IMR-90 (cell line): ENCODE measurements at regions not wholly inside any gene's neighbourhood (a gene's known extent, or its start where the extent isn't known, plus 50 kb on each side); places are given as distances from the start of the nearest gene placed in this dataset.

Experiments
- ATAC-seq: fragments of 200-7000 bp; cut with Tn5 transposase; 2 replicates; pipeline ENCODE4 v1.9.1; 2020; ENCODE audit warnings: low read depth, mild to moderate bottlenecking, moderate library complexity
- BruUV-seq: library from RNA; stranded (reverse); fragments of 400-500 nt; replicated peaks from 2 replicates; lab custom pipeline; 2021; lab: Mats Ljungman, UMichigan
- CTCF ChIA-PET: fragments of 300-600 bp; formaldehyde crosslinking; extraction: SDS; loops from one replicate; lab custom pipeline; 2021; ENCODE audit warnings: antibody characterized with exemption; lab: Yijun Ruan, JAX
- POLR2A ChIA-PET: fragments of 300-600 bp; sonication (Branson Sonifier 250); formaldehyde crosslinking; loops from one replicate; lab custom pipeline; 2022; ENCODE audit warnings: antibody characterized with exemption; ENCODE audit not compliant: unreplicated experiment; lab: Charles Lee
- DNase-seq: peaks from one replicate; pipeline ENCODE4 v3.0.0; 2013
- H2AFZ ChIP-seq: replicated peaks from 2 replicates; pipeline ENCODE3; 2013; ENCODE audit warnings: low read length, mild to moderate bottlenecking; ENCODE audit not compliant: poor library complexity
- H2AK5ac ChIP-seq: 2 replicates; pipeline ENCODE4 v1.6.1; 2013; ENCODE audit warnings: low read depth, low read length, inconsistent platforms
- H2AK9ac ChIP-seq: replicated peaks from 2 replicates; pipeline ENCODE3; 2013; ENCODE audit warnings: mild to moderate bottlenecking, low read depth, low read length, moderate library complexity; ENCODE audit not compliant: poor library complexity
- H2BK120ac ChIP-seq: 2 replicates; pipeline ENCODE4 v1.6.1; 2013; ENCODE audit warnings: low read depth, low read length, inconsistent platforms
- H2BK15ac ChIP-seq: 3 replicates; pipeline ENCODE4 v1.6.1; 2013; ENCODE audit warnings: low read depth, low read length, inconsistent platforms
- H2BK20ac ChIP-seq: 2 replicates; pipeline ENCODE4 v1.6.1; 2013; ENCODE audit warnings: low read depth, mild to moderate bottlenecking, inconsistent platforms, low read length, moderate library complexity
- H2BK5ac ChIP-seq: 2 replicates; pipeline ENCODE4 v1.6.1; 2013; ENCODE audit warnings: mild to moderate bottlenecking, low read depth, low read length, inconsistent platforms; ENCODE audit not compliant: poor library complexity, severe bottlenecking
- H3K14ac ChIP-seq: replicated peaks from 2 replicates; pipeline ENCODE4 v1.6.1; 2013; ENCODE audit warnings: low read depth, low read length, inconsistent platforms
- H3K18ac ChIP-seq: 2 replicates; pipeline ENCODE4 v1.6.1; 2013; ENCODE audit warnings: low read depth, low read length, control low read depth
- H3K23ac ChIP-seq: 2 replicates; pipeline ENCODE4 v1.6.1; 2013; ENCODE audit warnings: low read depth, low read length, inconsistent platforms
- H3K27ac ChIP-seq: 2 replicates; pipeline ENCODE4 v1.5.1; 2013; ENCODE audit warnings: mild to moderate bottlenecking, control low read depth, low read length; ENCODE audit not compliant: insufficient read depth
- H3K27me3 ChIP-seq: 2 replicates; pipeline ENCODE4 v1.6.1; 2013; ENCODE audit warnings: low read length; ENCODE audit not compliant: control insufficient read depth, insufficient read depth
- H3K36me3 ChIP-seq: 2 replicates; pipeline ENCODE4 v1.6.1; 2013; ENCODE audit warnings: low read length, mixed read lengths; ENCODE audit not compliant: control insufficient read depth, insufficient read depth
- H3K4ac ChIP-seq: 2 replicates; pipeline ENCODE4 v1.6.1; 2013; ENCODE audit warnings: low read depth, low read length, inconsistent platforms
- H3K4me1 ChIP-seq: 2 replicates; pipeline ENCODE4 v1.6.1; 2013; ENCODE audit warnings: low read length, mixed read lengths; ENCODE audit not compliant: control insufficient read depth, insufficient read depth
- H3K4me2 ChIP-seq: 2 replicates; pipeline ENCODE4 v1.6.1; 2013; ENCODE audit warnings: low read depth, mild to moderate bottlenecking, control low read depth, low read length, moderate library complexity
- H3K4me3 ChIP-seq: 2 replicates; pipeline ENCODE4 v1.5.1; 2013; ENCODE audit warnings: low read depth, mild to moderate bottlenecking, control low read depth, low read length, moderate library complexity; ENCODE audit not compliant: insufficient read depth
- H3K56ac ChIP-seq: 2 replicates; pipeline ENCODE4 v1.6.1; 2013; ENCODE audit warnings: low read length, inconsistent platforms; ENCODE audit not compliant: insufficient read depth; ENCODE audit errors: extremely low read depth
- H3K79me1 ChIP-seq, 2 experiments: 2 replicates each; pipeline ENCODE4 v1.6.1; 2013; ENCODE audit warnings: low read length in 2 of 2, inconsistent platforms in 1 of 2, low read depth in 1 of 2
- H3K9ac ChIP-seq: 2 replicates; pipeline ENCODE4 v1.6.1; 2013; ENCODE audit warnings: low read depth, low read length, control low read depth
- H3K9me1 ChIP-seq: 2 replicates; pipeline ENCODE4 v1.6.1; 2013; ENCODE audit warnings: low read length, inconsistent platforms; ENCODE audit not compliant: insufficient read depth
- H3K9me3 ChIP-seq: 2 replicates; pipeline ENCODE4 v1.6.1; 2013; ENCODE audit warnings: low read length; ENCODE audit not compliant: control insufficient read depth, insufficient read depth
- H4K20me1 ChIP-seq: 2 replicates; pipeline ENCODE4 v1.6.1; 2013; ENCODE audit warnings: low read length, inconsistent platforms; ENCODE audit not compliant: insufficient read depth
- H4K5ac ChIP-seq: 2 replicates; pipeline ENCODE4 v1.6.1; 2013; ENCODE audit warnings: mild to moderate bottlenecking, low read depth, low read length, control low read depth
- H4K8ac ChIP-seq, 2 experiments: 2 replicates each; pipeline ENCODE4 v1.6.1; 2013; ENCODE audit warnings: low read depth in 2 of 2, low read length in 2 of 2, control low read depth in 1 of 2, inconsistent platforms in 1 of 2
- H4K91ac ChIP-seq: 2 replicates; pipeline ENCODE4 v1.6.1; 2013; ENCODE audit warnings: low read depth, low read length, inconsistent platforms; ENCODE audit not compliant: insufficient read depth
- CHD1 ChIP-seq: IDR thresholded peaks from 2 replicates; pipeline ENCODE4 v1.6.1; 2012; ENCODE audit warnings: low read depth, low read length, improper control_type of control experiment
- CTCF ChIP-seq: conservative IDR thresholded peaks from 2 replicates; pipeline ENCODE4 v1.5.1; 2012; ENCODE audit warnings: mild to moderate bottlenecking, low read depth, low read length, improper control_type of control experiment
- ELK1 ChIP-seq: fragments of 150-350 bp; IDR thresholded peaks from 2 replicates; pipeline ENCODE4 v1.6.1; 2016; ENCODE audit warnings: low read depth, mild to moderate bottlenecking, low read length, moderate library complexity, borderline replicate concordance
- MAFK ChIP-seq: IDR thresholded peaks from 2 replicates; pipeline ENCODE4 v1.6.1; 2012; ENCODE audit warnings: low read depth, low read length, improper control_type of control experiment
- MXI1 ChIP-seq: IDR thresholded peaks from 2 replicates; pipeline ENCODE4 v1.6.1; 2012; ENCODE audit warnings: low read depth, mild to moderate bottlenecking, low read length, moderate library complexity, borderline replicate concordance
- WGBS, 2 experiments: methylation state at CpG; one replicate each; pipeline versions ENCODE4 v1.1.5 to v1.1.7; 2013; ENCODE audit warnings: missing lambda C conversion rate in 2 of 2; ENCODE audit not compliant: insufficient read length in 1 of 2; ENCODE audit errors: extremely low coverage in 2 of 2; 5-methylcytosine and 5-hydroxymethylcytosine counted together
- dilution Hi-C: fragments of 300-500 bp; cut with HindIII; formaldehyde crosslinking; loops from one replicate; pipeline ENCODE4 v1.14.3; 2018; ENCODE audit warnings: low sequenced_read_pairs; ENCODE audit not compliant: unreplicated experiment
- in situ Hi-C: fragments of 300-500 bp; cut with MboI; formaldehyde crosslinking; loops from 3 replicates; pipeline ENCODE4 v1.14.3; 2019; ENCODE audit warnings: low sequenced_read_pairs, inconsistent platforms, mixed read lengths
- intact Hi-C: fragments of 100-400 bp; cut with micrococcal nuclease; formaldehyde crosslinking; loops from 2 replicates; pipeline ENCODE4 v1.10.0; 2022

GRCh38 chr10:120685136-120685535, 166.0 kb upstream of the WDR11 start:
- Histone ChIP-seq H3K27me3 (no peaks in the 10 kb centered on the region), H3K9me1 (no peaks in the 10 kb centered on the region), H2BK5ac (no peak overlapping the region), H3K4me1 (no peaks in the 10 kb centered on the region), H3K4me2 (no peak overlapping the region), H3K14ac (no peak overlapping the region), H2BK20ac (no peak overlapping the region), H3K4ac (no peak overlapping the region), H3K79me1 (no peaks in the 10 kb centered on the region), H4K91ac (no peak overlapping the region), H3K9ac (no peak overlapping the region), H4K5ac (no peak overlapping the region), H3K36me3 (no peaks in the 10 kb centered on the region), H2BK120ac (no peak overlapping the region), H3K18ac (no peak overlapping the region), H3K27ac (no peak overlapping the region), H2AK5ac (no peak overlapping the region), H3K56ac (no peak overlapping the region), H2AFZ (no peak overlapping the region), H2BK15ac (no peak overlapping the region), H3K4me3 (no peak overlapping the region), H4K20me1 (no peaks in the 10 kb centered on the region), H4K8ac (no peak overlapping the region), H3K9me3 (peaks cover 11% of the 10 kb centered on the region; the same call in 1 of the 2 replicates), H2AK9ac (no peak overlapping the region), H3K23ac (no peak overlapping the region)
- in situ Hi-C loops = no loop called here
- BruUV-seq = no TSS peak
- no peak for ATAC-seq
- no peak for DNase-seq
- CTCF ChIA-PET = no interaction called here
- dilution Hi-C loops = no loop called here
- intact Hi-C loops = no loop called here
- no CpG with 5 or more reads among the region's 4 CpGs for WGBS, 2 experiments
- POLR2A ChIA-PET = no interaction called here
- TF ChIP-seq CTCF = no peak
- TF ChIP-seq ELK1 = no peak
- no peak for TF ChIP-seq MXI1
- TF ChIP-seq CHD1 = no peak
- no peak for TF ChIP-seq MAFK
